Islet precursor cell (in vitro differentiated cells): ENCODE measurements at regions not wholly inside any gene's neighbourhood (a gene's known extent, or its start where the extent isn't known, plus 50 kb on each side); places are given as distances from the start of the nearest gene placed in this dataset.
A peak's percentile ranks its signal among the peaks of the same experiment; 100 is the strongest.
"Not testable (repeated sequence)": the region's sequence is repeated elsewhere in the genome, so short reads cannot be mapped to it uniquely, and the experiment has no call there.

ENCODE experiments used
- DNase-seq: peaks from one replicate; pipeline ENCODE4 v3.0.0-alpha.2; 2018

DNA sequence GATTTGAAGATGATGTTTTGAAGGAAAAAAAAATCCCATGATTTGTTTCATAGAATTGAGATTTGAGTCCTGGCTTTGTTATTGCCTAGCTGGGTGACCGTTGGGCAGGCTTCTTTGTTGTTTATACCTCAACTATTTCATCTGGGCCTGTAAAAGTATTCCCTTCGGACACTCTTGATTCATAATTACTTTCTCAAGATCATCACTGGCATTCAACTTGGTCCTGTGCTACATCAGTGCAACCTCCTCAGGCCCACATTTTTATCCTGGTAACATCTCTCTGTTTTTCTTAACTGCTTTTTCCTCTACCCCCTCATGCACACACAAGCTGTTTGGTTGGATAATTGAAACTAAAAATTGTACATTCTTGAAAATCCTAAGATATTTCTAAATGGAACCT lies 67.5 kb upstream of the P3H2 start:
- DNase-seq: no peak

DNA sequence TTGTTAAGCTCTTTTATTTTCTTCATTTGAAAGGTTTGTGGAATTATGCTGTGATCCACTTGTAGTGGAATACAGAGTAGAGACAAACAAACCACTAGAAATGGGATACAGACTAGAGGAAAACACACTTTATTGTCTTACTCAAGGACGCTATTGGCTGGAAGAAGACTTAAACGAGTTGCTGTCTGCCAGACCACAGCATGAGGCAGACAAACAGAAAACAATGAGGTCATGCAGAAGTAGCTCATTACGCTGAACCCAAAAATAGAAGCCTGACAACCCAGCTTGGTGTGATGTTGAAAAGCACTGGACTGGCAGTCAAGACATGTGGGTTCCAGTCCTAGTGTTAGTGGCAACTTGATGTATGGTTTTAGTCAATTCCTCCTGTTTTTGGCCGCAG lies 62.4 kb upstream of the P3H2 start:
- peak; percentile 83 for DNase-seq

DNA sequence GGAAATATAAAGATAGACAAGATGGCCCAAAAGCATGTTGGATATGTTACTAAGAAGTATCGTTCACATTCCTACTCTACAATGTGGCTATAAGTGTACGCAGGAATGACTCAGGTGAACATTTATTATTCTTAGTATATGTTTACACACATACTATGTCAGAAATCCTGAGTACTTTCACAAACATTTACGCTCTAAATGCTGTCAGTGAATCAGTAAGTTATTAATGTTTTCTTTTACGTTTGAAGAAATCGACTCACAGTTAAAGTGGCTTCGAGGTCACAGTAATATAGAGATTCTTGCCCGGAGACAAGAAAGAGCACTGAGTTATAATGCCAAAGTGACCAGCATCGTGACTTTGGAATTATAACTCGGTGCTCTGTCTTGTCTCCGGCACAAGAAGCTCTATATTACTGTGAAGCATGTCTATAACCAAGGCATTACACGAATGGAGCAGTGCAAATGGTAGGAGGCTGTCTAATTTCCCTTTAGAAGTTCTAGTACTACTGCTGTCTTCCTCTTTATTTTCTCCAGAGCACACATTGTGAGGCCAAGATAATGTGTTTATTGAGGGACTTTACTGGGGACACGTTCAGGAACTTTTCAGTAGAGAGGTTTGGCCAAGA lies 61.8 kb upstream of the P3H2 start:
- DNase-seq: no peak

DNA sequence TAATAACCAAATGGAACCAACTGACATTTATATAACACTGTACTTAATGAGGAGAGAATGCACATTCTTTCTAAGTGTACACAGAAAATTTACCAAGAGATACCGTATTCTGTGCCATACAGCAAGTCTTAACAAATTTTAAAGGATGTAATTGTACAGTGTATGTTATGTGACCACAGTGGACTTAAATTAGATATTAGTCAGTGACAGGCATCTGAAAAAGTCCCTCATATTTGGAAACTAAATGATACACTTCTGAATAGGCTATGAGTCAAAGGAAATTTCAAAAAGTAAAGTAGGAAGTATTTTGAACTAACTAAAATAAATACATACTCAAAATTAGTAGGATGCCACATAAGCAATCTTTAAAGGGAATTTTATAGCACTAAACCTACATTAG lies 59.6 kb upstream of the P3H2 start:
- no peak for DNase-seq

DNA sequence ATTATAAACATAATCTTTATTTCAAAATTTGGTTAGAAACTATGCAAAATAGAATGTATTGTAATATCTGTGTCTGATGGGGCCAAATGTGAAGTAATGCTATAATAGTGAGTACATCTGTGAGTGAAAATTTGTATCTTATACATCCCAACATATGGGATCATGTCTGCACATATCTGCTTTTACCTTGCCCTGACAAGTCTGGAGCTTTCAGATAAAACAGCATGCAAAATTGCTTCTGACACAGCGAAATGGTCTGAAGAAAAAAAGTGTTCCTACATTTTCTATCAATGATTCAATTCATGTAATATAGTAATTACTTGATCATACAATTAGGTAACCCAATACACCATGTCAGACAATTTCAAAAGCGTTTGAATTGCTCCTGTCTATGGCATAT lies 58.1 kb upstream of the P3H2 start:
- DNase-seq: no peak

DNA sequence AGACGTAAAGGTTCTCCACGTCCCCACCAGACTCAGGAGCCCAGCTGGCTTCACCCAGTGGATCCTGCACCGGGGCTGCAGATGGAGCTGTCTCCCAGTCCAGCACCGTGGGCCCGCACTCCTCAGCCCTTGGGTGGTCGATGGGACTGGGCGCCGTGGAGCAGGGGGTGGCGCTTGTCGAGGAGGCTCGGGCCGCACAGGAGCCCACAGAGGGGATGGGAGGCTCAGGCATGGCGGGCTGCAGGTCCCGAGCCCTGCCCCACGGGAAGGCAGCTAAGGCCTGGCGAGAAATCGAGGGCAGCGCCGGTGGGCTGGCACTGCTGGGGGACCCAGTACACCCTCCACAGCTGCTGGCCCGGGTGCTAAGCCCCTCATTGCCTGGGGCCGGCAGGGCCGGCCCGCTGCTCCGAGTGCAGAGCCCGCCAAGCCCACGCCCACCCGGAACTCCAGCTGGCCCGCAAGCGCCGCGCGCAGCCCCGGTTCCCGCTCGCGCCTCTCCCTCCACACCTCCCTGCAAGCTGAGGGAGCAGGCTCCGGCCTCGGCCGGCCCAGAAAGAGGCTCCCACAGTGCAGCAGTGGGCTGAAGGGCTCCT lies 56.3 kb upstream of the P3H2 start:
- DNase-seq: not testable (repeated sequence)

DNA sequence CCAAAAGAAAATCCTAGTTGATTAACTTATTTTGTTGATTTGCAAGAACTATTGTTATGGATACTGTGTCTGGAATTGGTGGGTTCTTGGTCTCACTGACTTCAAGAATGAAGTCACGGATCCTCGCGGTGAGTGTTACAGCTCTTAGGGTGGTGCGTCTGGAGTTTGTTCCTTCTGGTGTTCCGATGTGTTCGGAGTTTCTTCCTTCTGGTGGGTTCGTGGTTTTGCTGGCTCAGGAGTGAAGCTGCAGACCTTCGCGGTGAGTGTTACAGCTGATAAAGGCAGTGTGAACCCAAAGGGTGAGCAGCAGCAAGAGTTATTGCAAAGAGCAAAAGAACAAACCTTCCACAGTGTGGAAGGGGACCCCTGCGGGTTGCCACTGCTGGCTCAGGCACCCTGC lies 55.4 kb upstream of the P3H2 start:
- not testable (repeated sequence) for DNase-seq

DNA sequence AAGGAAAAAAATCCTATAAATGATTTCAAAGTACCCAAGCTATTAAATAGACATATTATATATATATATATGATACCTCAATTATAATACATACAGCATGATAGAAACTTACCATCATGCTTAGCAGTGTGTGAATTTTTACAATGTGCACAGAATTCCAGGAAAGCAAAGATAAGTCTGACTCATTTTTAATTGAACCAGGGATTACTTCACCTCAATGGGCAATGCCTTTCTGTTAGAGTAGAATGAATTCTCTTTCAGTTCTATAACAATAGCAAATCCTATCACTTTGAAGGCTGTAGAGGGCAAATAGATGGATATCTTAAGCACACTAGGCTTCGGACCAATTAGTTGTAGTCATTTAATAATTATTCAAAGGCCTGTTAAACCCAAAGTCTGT lies 54.8 kb upstream of the P3H2 start:
- no peak for DNase-seq

DNA sequence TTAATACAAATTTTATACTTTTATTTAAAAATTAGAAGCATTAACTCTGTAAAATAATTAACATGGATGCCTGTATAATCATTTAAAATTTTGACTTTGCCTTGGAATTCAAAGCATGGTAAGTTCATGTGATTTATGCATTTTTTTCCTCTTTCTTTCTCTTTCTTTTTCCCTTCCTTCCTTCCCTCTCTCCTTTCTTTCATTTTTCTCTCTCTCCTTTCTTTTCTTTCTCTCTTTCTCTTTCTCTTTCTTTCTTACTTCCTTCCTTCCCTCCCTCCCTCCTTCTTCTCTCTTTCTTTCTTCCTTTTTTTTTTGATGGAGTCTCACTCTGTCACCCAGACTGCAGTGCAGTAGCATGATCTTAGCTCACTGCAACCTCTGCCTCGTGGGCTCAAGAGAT lies 53.8 kb upstream of the P3H2 start:
- no peak for DNase-seq

DNA sequence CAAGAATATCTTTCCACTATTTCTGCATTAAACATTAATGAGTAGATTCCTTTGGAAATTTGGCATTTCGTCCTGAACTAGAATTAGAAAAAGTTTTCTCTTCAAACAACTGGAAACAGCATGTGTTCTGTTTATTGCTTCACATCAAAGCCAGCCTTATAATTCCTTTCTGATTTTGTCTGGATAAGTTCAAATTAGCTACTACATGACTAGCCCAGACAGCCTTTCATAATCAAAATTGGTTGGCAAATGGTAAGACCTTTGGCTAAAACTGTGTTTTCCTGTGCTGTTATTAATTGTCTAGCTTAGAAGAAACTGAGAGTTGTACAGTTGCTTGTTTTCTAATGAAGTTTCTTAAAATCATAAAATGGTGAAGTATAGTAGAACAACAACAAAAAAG lies 52.7 kb upstream of the P3H2 start:
- DNase-seq: no peak

DNA sequence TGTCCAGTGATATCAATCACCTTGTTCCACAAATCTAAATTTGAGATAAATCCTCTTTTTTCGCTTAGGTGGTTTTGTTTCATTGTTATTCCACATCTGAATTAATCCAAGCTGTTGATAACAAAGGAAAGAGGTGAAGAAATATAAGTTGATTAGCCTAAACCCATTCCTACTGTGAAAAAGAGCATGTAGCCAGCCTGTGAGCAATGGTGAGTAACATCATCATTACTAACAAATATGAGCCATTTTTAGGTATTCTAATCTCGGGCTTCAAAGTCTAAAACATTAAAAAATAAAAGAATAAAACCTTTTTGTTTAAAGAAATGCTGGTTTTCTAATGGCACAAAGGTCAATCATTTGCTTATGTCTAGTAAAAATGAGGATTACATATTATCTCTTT lies 52.1 kb upstream of the P3H2 start:
- no peak for DNase-seq
